ENCODE measurements at regions not wholly inside any gene's neighbourhood (a gene's known extent, or its start where the extent isn't known, plus 50 kb on each side); places are given as distances from the start of the nearest gene placed in this dataset.
"Not testable (repeated sequence)": the region's sequence is repeated elsewhere in the genome, so short reads cannot be mapped to it uniquely, and the experiment has no call there.

DNA sequence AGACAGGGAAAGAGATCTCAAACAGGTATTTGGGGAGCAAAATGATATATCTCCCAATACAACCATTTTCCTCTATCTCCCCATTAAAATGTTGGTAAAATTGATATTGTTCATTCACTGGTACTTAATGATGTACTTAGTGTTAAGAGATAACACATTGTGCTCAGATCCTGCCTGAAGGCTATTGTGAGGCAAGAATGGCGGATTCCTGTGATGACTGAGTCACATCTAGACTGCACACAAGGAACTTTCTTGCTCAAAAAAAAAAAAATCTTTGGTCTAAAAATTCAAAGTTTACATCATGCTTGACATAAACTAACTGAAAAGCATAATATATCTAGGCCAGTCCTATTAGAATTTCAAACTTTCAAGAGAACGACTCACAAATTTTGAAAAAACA is 171.1 kb upstream of the TTC14 start:
- no peak overlapping the region for H3K4me3 ChIP-seq (ENCODE audit: low read length)
- DNase-seq (ENCODE audit: low read depth), result no peak
- no peak for TF ChIP-seq CTCF (conservative IDR thresholded peaks at IDR 0.05; ENCODE audit: low read depth, low read length)

GRCh38 chr3:180433152-180433551 is 168.8 kb upstream of the TTC14 start:
- peak; percentile 6 for DNase-seq (ENCODE audit: low read depth)
- H3K4me3 ChIP-seq (ENCODE audit: low read length), result no peak overlapping the region
- no peak for TF ChIP-seq CTCF (conservative IDR thresholded peaks at IDR 0.05; ENCODE audit: low read depth, low read length)

DNA sequence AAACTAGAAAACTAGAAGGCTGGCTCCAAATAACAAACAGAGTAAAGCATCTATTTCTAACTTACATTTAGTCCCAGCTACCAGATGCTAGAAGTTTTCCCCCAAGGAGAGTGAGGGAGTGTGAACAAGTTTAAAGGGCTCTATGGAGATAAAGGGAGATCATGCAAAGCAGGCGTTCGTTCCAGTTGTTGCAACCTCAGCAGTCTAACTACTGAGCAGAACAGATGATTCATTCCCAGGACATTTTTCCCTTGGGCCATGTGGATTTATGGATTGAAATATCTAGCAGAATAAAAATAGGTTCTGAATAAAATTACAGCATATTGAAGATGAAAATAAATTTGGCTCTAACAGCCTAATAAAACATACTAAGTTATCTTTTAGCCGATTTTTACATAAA is 154.8 kb upstream of the TTC14 start:
- DNase-seq (ENCODE audit: low read depth), result no peak
- H3K4me3 ChIP-seq (ENCODE audit: low read length), result no peak overlapping the region
- no peak for TF ChIP-seq CTCF (conservative IDR thresholded peaks at IDR 0.05; ENCODE audit: low read depth, low read length)

DNA sequence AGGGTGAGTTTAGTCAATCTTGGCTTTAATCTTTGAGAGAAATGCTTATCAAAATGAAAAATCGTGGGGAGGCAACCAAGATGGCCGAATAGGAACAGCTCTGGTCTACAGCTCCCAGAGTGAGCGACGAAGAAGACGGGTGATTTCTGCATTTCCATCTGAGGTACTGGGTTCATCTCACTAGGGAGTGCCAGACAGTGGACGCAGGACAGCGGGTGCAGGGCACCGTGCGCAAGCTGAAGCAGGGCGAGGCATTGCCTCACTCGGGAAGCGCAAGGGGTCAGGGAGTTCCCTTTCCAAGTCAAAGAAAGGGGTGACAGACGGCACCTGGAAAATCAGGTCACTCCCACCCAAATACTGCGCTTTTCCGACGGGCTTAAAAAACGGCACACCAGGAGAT is 153.6 kb upstream of the TTC14 start:
- H3K4me3 ChIP-seq (ENCODE audit: low read length); DNase-seq (ENCODE audit: low read depth): not testable (repeated sequence)

DNA sequence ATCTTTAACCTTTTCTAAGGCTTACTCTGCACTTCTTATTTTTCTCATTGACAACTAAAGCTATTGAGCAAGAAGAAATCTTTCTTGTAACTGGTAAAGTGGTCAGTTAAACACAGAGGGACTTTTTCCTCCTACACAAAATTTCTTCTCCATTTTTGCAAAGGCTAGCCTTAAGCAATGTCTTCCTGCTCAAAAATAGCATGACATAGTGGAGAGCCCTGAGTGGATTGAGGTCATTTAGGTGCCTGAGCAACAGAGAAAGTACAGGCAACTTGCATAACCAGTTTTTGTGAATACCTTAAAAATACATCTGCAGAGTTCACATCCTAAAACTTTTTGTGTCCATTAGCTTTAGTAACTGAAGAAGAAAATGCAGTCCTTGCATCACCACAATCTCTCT is 144.7 kb upstream of the TTC14 start:
- H3K4me3 ChIP-seq (ENCODE audit: low read length), result no peak overlapping the region
- no peak for TF ChIP-seq CTCF (conservative IDR thresholded peaks at IDR 0.05; ENCODE audit: low read depth, low read length)
- DNase-seq (ENCODE audit: low read depth), result no peak

DNA sequence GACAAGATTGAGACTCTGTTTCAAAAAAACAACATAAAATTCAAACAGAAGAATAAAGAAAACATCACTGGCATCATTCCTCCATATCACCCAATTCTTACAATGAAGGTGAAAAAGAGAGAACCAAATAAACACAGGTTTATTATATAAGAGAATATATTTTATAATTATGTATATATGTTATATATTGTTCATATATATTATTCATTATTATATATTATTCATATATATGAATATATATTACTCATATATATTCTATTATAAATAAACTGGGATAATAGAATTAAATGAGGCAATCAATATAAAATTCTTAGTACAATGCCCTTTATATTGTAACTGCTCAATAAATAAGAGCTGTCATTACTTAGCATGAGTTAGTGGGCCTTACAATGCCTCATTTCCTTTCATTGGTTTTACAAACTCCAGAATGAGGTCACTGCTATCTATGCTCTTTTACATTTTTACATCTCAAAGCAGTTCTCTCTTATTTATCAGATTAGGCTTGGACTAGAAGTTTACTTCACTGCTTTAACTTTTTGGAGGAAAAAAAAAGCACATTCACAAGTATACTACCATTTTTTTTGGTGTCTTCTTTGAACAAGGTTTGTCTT is 135.5 kb upstream of the TTC14 start:
- H3K4me3 ChIP-seq (ENCODE audit: low read length), result no peak overlapping the region
- TF ChIP-seq CTCF (conservative IDR thresholded peaks at IDR 0.05; ENCODE audit: low read depth, low read length), result no peak
- DNase-seq (ENCODE audit: low read depth), result no peak

DNA sequence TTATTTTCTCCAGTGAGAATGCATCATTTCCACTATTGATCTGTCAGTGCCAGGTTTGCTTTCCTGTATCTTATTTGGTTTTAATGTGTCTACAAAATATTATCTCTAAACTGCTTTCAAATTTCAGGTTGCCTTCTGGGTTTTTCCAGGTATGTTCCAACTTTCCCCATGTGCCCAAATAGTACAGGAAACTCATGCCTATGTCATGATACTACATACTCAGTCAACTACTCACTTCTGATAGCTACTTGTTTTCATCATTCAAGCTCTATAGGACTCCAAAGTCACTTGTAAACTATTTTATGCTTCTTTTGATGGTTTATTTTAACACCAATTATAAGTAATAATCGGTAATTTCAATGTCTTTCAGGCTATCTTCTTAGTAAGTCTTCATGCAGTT is 134.8 kb upstream of the TTC14 start:
- no peak for TF ChIP-seq CTCF (conservative IDR thresholded peaks at IDR 0.05; ENCODE audit: low read depth, low read length)
- no peak for DNase-seq (ENCODE audit: low read depth)

DNA sequence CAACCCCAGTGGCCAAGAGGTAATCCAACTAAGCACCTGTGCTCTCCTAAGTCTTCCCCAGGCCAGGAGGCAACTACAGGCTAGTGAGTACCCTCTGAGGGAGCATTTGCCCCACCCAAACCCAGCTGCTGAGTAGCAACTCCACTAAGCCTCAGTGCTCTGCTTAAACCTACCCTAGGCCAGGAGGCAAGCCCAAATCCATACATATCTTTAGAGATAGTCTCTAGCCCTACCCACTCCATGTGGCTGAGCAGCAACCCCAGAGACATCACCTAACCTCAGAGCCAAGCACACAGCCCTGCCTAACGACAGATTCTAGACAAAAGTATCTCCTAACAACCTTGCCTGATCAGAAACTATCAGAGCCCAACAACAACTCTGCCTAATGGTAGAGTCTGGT is 132.8 kb upstream of the TTC14 start:
- no peak overlapping the region for H3K4me3 ChIP-seq (ENCODE audit: low read length)
- no peak for TF ChIP-seq CTCF (conservative IDR thresholded peaks at IDR 0.05; ENCODE audit: low read depth, low read length)
- DNase-seq (ENCODE audit: low read depth), result no peak

More for the DNA sequence above, 134.8 kb upstream of the TTC14 start:
- H3K4me3 ChIP-seq (ENCODE audit: low read length), result no peak overlapping the region

Data from retinal pigment epithelial cell (primary cell).